Ishikawa (cell line): ENCODE measurements at regions not wholly inside any gene's neighbourhood (a gene's known extent, or its start where the extent isn't known, plus 50 kb on each side); places are given as distances from the start of the nearest gene placed in this dataset.

ENCODE experiments used
- CEBPB ChIP-seq: IDR thresholded peaks from 2 replicates; pipeline ENCODE4 v1.6.1; 2012
- CREB1 ChIP-seq: IDR thresholded peaks from 2 replicates; pipeline ENCODE4 v1.6.1; 2012; ENCODE audit warnings: low read depth
- EP300 ChIP-seq: IDR thresholded peaks from 2 replicates; pipeline ENCODE4 v1.6.1; 2012; ENCODE audit warnings: borderline replicate concordance
- MAX ChIP-seq: IDR thresholded peaks from 2 replicates; pipeline ENCODE4 v1.6.1; 2012
- NFIC ChIP-seq: IDR thresholded peaks from 2 replicates; pipeline ENCODE4 v1.6.1; 2012
- RAD21 ChIP-seq: IDR thresholded peaks from 2 replicates; pipeline ENCODE4 v1.6.1; 2012; ENCODE audit warnings: low read depth
- TCF12 ChIP-seq: IDR thresholded peaks from 2 replicates; pipeline ENCODE4 v1.6.1; 2012; ENCODE audit warnings: low read depth

GRCh38 chr6:139480356-139481165, 106.1 kb upstream of the CITED2 start:
- TF ChIP-seq CEBPB = no peak
- TF ChIP-seq MAX = no peak
- no peak for TF ChIP-seq CREB1
- TF ChIP-seq RAD21 = no peak
- TF ChIP-seq NFIC = no peak
- TF ChIP-seq EP300 = no peak
- TF ChIP-seq TCF12 = no peak
